GM21526 (cell line): ENCODE measurements at regions not wholly inside any gene's neighbourhood (a gene's known extent, or its start where the extent isn't known, plus 50 kb on each side); places are given as distances from the start of the nearest gene placed in this dataset.

Experiments used
- ATAC-seq: cut with Tn5 transposase; IDR thresholded peaks from one replicate; pipeline ENCODE4 v1.9.1; 2021; ENCODE audit warnings: moderate library complexity; ENCODE audit not compliant: unreplicated experiment, low FRiP score

DNA sequence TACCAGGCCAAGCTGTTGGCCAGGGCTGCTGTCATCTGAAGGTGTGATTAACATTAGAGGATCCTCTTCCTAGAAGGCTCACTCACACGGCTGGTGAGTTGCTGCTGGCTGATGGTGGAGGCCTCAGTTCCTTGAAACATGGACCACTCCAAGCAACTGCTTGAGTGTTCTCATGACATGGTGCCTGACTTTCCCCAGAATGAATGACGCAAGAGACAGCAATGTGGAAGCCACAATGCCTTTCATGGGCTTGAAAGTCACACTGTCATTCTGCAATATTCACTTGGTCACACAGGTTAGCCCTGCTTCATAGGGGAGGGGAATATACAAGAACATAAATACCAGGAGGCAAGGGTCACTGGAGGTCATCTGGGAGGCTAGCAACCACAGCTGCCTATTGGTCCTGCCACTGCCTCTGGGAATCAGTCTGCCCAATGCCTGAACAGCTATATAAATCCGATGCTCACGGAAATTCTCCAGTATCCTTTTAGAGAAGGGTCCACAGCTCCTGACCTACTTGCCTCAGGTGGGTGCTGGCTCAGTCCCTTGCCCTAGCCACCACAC, 97.1 kb upstream of the MAML3 start:
- no peak for ATAC-seq

DNA sequence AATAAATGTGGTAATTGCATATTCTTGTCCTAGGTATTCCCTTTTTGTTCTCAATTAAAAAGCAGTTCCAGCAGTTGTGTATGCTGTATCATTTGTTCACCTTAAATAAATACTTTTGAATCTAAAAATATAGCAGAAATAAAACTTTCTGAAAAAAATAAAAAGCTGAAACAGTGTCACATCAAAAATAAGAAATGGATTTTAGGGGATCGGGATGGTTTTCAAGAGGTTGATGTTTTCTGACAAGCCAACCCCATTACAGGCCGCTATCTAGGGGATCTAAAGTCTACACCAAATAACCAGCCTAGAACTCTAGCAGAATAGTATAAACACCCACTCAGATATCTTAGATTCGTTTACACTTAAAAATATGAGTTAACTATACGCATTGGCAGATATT, 95.4 kb upstream of the MAML3 start:
- no peak for ATAC-seq

DNA sequence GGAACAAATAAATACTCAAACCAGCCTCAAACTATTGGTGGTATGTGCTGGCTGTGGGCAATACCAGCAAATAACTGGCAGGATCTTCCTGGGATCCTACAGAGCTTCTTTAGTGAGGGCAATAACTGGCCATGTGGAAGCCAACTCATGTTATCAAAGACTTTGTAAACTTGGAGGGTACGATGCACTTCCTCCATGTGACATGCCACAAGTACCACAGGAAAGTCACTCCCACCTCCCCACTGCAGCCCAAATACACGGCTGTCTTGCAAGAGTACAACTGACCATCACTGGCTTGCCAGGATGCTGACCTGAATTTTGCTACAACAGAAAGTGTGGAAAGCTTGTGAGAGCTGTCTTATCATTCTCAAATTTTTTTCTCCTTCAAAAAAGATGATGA, 93.3 kb upstream of the MAML3 start:
- ATAC-seq: no peak

DNA sequence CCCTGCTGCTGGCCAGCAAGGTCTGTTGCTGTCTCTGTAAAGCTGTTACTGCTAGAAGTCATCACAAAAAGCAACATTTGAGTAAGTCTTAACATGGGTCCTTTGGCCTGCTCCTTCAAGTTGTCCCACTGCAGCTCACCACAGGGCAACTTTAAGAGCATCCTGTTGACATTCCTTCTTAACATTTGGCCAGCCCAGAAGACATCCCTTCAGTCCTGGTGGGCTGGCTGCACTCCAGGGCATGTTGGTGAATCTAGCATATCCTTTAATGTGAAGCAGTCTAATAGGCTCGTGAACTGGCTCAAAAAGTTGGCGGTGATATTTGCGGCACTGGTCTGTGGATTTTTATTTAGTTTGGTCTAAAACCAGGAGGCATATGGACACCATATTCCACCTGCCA, 92.2 kb upstream of the MAML3 start:
- ATAC-seq: no peak

DNA sequence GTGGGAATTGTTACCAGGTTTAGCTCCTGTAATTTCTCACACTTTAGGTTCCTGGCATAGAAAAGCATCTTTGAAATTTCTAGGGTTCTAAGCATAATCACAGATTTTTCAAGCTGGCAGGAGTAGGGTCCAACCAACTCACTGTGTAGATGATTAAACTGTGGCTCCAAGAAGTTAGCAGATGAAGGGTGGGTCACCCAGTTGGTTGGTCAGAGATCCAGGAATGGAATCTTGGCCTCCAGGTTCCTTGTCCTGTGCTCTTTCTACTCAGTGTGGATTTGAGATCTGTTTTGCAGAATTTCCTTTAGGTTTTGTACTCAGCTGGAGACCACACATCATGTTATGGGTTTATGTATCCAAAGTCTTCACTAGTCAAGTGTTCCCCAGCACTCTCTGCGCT, 90.3 kb upstream of the MAML3 start:
- no peak for ATAC-seq

DNA sequence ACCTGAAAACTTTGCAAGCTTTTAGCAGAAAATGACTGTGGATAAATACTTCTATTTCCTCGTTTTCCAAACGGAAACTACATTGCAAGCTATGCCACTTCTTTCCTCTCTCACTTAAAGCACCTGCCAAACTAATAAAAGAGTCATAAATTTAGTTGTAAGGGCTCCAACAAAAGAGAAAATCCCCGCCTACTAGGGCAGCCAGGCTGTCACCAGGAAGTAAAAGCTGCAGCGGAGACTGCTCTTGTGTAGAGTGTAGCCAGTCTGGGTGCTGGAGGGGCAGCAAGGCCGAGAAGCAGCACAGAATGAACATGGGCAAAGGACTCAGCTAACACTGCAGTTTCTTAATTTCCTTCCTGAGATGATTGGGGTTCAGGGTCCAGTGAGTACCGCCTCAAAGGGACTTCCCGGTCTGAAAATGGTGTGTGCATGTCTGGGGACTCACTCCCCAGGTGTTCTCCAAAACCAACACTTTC, 89.3 kb upstream of the MAML3 start:
- ATAC-seq: peak; percentile 74

DNA sequence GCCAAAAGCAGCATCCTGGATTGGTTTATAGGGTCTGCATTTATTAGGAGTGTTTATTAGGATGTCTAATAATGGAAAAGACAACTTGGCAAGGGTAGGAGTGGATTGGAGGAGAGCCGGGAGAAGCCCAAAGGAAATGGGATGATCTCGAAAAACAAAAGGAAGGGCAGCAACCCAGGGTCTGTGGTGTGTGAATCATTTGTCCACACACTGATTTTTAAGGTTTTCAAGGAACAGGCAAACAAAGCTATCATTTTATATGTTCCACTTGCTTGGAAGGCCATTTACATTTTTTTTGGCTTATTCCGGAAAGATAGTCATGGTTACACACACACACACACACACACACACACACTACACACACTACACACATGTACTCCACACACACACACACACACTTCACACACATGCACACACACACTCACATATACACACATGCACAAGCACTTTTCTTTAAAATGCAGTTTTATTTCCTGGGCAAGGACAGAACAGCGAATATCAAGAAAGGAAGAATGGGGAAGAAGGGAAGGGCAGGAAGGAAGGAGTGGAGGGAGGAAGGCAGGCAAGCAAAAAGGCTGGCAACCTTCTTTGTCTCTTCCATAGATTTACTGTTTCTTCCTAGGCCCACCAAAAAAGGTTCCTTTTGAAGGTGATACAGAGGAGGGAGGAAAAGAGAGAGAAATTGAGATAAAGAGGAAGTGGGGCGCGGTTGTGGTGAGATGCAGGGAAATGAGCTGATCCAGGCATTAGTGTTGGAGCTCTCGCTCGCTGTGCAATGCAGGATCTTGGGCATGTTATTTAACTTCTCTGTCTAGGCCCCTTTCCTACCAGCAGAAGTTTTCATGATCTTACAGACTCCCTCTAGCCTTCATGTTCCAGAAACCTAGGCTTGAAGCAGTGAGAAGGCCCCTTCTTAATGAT, 88.6 kb upstream of the MAML3 start:
- peak; percentile 56 for ATAC-seq

DNA sequence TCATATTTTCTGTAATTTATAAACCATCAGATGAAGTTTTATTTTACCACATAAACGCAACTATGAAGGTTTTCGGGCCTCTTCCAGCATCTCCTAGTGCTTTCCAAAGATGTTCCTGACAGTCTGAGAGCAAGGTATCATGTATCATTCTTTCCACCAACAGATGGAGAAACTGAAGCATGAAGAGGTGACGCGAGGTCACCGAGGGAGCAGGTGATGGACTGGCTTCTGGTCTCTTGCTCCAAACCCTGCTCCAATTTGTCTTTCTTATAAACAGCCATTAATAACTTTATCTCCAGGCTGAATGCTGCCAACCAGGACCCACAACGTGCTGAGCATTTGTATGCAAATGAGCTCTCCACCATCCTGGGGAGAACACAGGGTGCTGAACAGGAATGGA, 86.3 kb upstream of the MAML3 start:
- ATAC-seq: no peak

DNA sequence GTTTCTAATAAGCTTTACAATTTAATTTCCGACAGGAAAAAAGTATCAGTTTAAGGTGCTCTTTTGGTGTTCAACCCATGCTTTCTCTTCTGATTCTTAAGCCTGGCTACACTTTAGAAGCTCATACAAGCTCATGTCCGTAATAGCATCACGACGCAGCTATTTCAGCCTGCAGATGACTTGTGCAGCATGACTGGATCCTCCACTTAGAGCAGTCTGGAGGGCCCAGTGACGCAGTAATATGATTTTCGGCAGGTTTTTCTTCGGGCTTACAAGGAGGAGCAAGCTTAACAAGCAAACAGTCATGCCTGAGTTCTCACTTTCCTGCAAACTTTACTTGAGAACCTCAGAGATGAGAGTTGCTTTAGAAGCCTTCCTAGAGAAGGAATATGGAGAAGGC, 85.3 kb upstream of the MAML3 start:
- no peak for ATAC-seq

DNA sequence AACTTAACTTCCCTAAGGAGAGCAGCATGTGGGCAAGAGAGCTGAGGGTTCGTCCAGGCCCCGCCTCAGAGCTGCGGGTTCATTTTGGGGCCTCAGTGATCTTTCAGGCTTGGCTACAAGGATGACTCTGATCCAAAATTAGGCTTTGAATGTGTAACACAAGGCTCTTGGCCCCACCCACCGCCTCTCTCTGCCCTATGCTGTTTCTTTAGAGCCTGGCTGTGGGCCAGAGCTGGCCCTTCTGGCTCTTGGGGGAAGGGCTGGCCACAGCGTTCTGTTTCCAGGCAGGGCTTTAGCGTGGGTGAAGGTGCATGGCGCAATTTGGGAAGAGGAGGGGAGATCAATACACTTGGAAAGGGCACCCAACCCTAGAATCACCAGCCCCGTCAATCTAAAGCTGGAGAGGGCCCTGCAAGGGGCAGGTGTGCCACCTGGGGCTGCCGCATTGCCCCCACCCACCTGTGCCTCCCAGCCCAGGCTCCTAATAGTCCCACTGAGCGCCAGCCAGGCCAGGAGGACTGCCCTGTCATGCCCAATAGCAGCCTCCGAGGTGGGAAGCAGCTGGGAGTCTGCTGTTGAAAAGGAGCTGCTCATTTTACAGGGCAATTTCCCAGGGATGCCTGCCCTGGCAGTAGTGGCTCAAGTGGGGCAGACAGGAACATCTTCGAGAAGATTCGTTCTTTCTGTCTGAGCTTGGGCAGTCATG, 84.5 kb upstream of the MAML3 start:
- no peak for ATAC-seq

DNA sequence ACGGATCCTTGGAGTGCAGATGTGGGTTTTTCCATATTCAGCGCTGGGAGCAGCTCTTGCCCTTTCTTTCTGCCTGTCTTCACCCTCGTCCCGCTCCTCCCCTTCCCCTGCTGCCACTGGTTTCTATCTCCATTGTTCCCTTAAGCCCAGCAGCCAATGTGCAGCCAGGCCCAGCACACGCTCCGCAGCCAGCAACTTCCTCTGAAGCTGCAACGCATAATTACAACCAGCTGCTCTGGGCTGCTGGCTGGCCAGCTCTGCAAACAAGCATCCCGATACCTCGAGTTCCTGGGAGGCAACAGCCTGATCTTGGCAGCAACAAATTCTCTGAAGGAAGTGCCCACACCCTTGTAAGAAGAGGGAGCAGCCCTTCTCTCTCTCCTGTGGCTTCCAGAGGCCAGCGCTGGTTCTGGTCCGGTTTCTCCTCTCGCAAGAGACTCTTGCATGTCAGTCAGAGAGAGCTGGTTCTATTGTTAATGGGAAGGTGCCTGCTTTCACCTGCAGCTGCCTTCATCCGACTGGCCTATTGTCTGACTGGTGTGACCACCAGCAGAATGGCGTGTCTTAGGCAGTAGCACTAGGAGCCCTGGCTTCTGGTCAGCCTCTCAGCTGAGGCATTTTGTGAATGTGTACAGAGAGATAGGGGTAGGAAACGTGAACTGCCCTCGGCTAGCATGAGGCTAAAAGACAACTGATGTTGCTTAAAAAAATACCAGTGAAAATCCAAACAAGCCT, 83.8 kb upstream of the MAML3 start:
- ATAC-seq: no peak

DNA sequence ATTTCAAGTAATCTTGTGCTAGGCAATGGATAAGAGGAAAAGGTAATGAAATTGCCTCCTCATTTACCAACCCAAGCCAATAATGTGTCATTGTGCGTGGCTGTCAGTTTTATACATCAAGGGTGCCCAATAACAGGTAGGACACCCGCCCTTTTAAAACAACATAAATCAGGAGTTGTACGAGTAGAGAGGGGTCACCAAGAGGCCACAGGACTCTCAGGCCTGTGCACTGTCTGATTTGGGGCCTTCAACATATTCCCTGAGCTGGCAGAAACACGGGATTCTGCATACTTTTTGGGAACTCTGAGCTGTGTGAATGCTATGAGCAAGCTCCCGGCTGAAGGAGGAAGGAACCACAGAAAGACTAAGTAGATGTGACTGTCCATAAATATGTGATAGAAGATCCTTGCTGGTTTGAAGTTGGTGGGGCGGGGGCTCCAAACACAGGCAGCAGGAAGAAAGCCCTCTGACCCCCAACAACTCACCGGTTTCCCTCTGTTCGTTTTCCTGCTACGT, 82.7 kb upstream of the MAML3 start:
- no peak for ATAC-seq

DNA sequence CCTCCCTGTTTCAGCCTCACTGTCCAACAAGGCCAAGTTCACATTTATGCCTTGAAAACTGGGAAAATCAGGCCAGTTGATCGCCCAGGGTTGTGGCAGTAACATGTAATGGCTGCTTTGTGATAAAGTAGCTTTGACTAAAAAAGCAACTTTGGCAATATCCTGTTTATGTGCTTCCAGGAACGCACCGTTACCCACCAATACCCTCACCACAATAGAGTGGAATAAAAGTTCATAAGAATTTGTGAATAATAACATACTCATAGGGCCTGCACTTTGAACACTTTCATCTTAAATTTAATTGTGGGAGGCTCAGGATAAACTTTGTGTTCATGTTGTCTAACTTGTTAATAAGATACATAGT, 80.7 kb upstream of the MAML3 start:
- no peak for ATAC-seq

DNA sequence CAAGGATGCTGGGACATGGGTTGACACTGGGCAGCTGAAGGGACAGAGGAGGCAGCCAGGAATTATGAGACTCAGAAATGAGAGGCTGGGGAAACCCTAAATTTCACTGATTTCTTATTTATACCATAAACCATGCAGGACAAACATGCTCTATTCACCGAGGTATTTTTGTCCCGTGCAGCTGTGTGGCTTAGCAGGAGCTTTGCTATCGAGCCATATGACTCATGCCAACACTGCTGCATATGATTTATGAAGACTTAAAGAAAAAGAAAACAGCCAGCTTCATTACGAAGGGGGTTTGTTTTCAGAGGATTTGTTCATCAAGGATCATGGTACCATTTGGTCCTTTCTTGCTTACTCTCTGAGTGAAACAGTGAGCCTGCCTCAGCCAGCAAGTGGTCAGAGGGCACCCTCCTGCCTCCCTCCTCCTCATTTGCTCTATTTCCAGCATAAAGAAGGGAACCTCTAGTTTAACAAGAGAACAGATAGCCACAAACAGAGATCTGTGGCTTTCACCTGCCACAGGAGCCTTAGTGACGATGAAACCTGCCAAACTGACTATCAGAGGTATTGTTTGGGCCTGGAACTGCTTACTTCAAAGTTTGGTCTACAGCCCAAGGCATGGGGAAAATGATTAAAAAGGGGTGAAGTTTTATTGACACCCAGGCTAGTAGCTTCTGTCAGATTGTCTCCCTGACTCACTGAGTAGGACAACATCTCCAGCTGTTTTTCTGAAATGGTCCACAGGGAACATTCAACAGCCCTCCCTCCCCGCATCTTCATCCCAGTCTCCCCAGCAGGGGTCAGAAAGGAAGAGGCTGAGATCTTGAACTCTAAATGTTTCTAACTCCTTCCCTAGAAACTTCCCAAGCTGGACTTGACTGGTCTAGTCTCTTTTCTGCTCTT, 80.1 kb upstream of the MAML3 start:
- no peak for ATAC-seq

DNA sequence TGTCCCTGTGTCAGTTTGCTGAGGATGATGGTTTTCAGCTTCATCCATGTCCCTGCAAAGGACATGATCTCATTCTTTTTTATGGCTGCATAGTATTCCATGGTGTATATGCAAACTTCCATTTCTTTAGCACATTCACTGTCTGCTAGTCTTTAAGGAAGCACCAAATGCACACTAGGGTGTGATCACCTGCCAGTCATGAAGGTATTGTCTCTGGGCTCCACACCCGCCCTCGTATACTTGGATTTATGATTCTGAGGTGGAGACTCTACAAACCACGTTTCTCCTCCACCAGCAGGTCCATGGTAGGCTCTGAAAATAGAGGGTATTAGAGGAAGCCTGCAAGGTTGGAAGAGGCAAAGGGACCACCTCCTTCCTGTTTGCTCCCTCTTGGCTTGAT, 75.9 kb upstream of the MAML3 start:
- ATAC-seq: no peak

DNA sequence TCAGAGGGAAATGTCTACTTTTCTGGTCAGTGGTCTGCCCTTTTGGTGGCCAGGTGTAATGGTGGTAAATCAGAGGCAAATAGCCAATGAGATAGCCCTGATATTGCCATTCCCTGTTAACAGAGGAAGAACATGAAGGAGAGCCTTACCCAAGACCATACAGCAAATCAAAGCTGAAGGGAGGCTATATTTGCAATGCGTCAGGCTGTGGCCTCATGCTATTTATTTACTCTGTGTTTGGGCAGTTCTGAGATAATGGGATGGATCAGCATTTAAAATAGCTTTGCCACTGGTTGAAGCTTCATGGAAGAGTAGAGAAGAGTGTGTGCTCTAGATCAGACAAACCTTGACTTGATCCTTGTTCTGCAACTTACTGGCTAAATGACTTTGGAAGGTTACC, 73.3 kb upstream of the MAML3 start:
- no peak for ATAC-seq

DNA sequence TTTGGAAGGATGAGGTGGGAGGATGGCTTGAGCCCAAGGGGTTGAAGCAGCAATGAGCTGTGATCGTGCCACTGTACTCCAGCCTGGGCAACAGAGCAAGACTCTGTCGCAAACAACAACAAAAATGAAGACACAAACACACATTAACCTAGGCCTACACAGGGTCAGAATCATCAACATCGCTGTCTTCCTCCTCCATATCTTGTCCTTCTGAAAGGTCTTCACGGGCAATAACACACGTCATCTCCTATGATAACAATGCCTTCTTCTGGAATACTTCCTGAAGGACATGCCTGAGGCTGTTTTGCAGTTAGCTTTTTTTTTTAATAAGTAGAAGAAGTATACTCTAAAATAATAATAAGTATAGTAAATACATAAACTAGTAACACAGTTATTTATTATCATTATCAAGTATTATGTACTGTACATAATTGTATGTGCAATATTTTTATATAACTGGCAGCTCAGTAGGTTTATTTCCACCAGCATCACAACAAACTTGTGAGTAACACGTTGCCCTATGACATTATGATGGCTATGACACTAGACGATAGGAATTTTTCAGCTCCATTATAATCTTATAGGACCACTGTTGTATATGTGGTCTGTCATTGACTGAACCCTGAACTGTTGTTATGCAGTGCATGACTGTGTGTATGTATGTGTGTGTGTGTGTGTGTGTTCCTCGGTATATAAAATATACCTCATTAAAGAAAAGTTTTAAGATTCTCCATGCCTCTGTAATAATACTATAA, 69.2 kb upstream of the MAML3 start:
- no peak for ATAC-seq

DNA sequence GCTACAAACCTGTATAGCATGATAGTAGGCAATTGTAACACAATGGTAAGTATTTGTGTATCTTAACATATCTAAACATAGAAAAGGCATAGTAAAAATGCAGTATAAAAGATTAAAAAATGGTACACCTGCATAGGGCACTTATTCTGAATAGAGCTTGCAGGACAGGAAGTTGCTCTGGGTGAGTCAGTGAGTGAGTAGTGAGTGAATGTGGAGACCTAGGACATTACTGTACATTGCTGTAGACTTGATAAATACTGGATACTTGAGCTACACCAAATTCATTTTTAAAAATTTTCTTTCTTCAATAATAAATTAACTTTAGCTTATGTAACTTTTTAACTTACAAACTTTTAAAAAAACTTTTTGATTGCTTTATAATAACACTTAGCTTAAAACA, 68.2 kb upstream of the MAML3 start:
- no peak for ATAC-seq

DNA sequence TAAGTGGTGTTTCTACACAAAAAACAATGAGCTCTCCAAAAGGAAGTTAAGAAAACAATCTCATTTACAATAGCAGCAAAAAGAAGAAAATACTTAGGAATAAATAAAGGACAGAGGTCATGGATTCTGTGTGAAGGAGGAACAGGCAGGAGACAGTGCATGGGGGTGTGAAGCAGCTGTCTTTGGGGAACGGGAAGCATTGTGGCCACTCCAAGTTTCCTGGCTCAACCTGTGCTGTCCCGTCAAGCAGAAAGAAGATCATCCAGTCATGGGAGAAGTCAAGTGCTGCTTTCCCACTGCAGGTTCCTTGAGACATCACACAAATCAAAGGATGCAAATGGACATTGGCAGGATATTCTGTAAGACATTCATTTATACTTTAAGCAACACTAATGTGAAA, 66.1 kb upstream of the MAML3 start:
- ATAC-seq: no peak
